ENCODE measurements at regions not wholly inside any gene's neighbourhood (a gene's known extent, or its start where the extent isn't known, plus 50 kb on each side); places are given as distances from the start of the nearest gene placed in this dataset.

GRCh38 chr5:91441082-91441481 lies 58.0 kb upstream of the ARRDC3 start:
- intact Hi-C loops (cut with micrococcal nuclease; ENCODE audit: unreplicated experiment), result no loop called here
- POLR2A ChIA-PET, result interaction anchor here (0.7 to 0.9 kb wide), 2 partner anchors 22 to 23 kb away, joined by 3 read pairs; no protein-coding TSS in a partner anchor
- no peak for DNase-seq (ENCODE audit: low spot score)

GRCh38 chr5:91438871-91439270 lies 55.8 kb upstream of the ARRDC3 start:
- no peak overlapping the region for H3K4me3 ChIP-seq (ENCODE audit: low read depth, low read length, poor library complexity, severe bottlenecking)
- ChIA-PET CTCF (ENCODE audit: unreplicated experiment) (no interaction called here), POLR2A (no interaction called here)
- TF ChIP-seq CTCF (conservative IDR thresholded peaks at IDR 0.05; ENCODE audit: low read length), result no peak
- no peak for TF ChIP-seq EZH2phosphoT487 (IDR thresholded peaks at IDR 0.05; ENCODE audit: borderline replicate concordance, low read depth, low read length)
- no peaks in the 10 kb centered on the region for H3K36me3 ChIP-seq (ENCODE audit: insufficient read depth, low read length)
- no peaks in the 10 kb centered on the region for H3K4me1 ChIP-seq (ENCODE audit: insufficient read depth, low read length, poor library complexity, severe bottlenecking)
- no peaks in the 10 kb centered on the region for H3K79me2 ChIP-seq (ENCODE audit: insufficient read depth, low read depth, low read length)
- H2AFZ ChIP-seq (ENCODE audit: low read length), result no peak overlapping the region
- H3K9me2 ChIP-seq (ENCODE audit: insufficient read depth, low read length), result no peaks in the 10 kb centered on the region
- intact Hi-C loops (cut with micrococcal nuclease; ENCODE audit: unreplicated experiment), result no loop called here
- DNase-seq (ENCODE audit: low spot score), result no peak
- H4K20me1 ChIP-seq (ENCODE audit: insufficient read depth, low read length), result no peaks in the 10 kb centered on the region
- H3K9me3 ChIP-seq (ENCODE audit: low read length), result no peaks in the 10 kb centered on the region
- no TSS peak for BruUV-seq (replicated peaks)
- no peak overlapping the region for H3K4me2 ChIP-seq (ENCODE audit: low read length)
- H3K27ac ChIP-seq (ENCODE audit: low read depth, low read length, poor library complexity, severe bottlenecking), result no peak overlapping the region

More at GRCh38 chr5:91441082-91441481, 58.0 kb upstream of the ARRDC3 start:
- Histone ChIP-seq H3K79me2 (ENCODE audit: insufficient read depth, low read depth, low read length) (no peaks in the 10 kb centered on the region), H3K4me1 (ENCODE audit: insufficient read depth, low read length, poor library complexity, severe bottlenecking) (no peaks in the 10 kb centered on the region), H3K9me2 (ENCODE audit: insufficient read depth, low read length) (no peaks in the 10 kb centered on the region), H4K20me1 (ENCODE audit: insufficient read depth, low read length) (no peaks in the 10 kb centered on the region), H3K36me3 (ENCODE audit: insufficient read depth, low read length) (no peaks in the 10 kb centered on the region), H3K4me2 (ENCODE audit: low read length) (no peak overlapping the region), H3K9me3 (ENCODE audit: low read length) (no peaks in the 10 kb centered on the region), H3K4me3 (ENCODE audit: low read depth, low read length, poor library complexity, severe bottlenecking) (no peak overlapping the region), H3K27ac (ENCODE audit: low read depth, low read length, poor library complexity, severe bottlenecking) (no peak overlapping the region), H2AFZ (ENCODE audit: low read length) (no peak overlapping the region)
- TF ChIP-seq EZH2phosphoT487 (IDR thresholded peaks at IDR 0.05; ENCODE audit: borderline replicate concordance, low read depth, low read length) (no peak), CTCF (conservative IDR thresholded peaks at IDR 0.05; ENCODE audit: low read length) (no peak)
- CTCF ChIA-PET (ENCODE audit: unreplicated experiment), result no interaction called here
- BruUV-seq (replicated peaks), result no TSS peak

GRCh38 chr5:91436241-91436640 lies 53.1 kb upstream of the ARRDC3 start:
- no peak overlapping the region for H2AFZ ChIP-seq (ENCODE audit: low read length)
- no peak overlapping the region for H3K27ac ChIP-seq (ENCODE audit: low read depth, low read length, poor library complexity, severe bottlenecking)
- H3K36me3 ChIP-seq (ENCODE audit: insufficient read depth, low read length), result no peaks in the 10 kb centered on the region
- intact Hi-C loops (cut with micrococcal nuclease; ENCODE audit: unreplicated experiment), result no loop called here
- H3K79me2 ChIP-seq (ENCODE audit: insufficient read depth, low read depth, low read length), result no peaks in the 10 kb centered on the region
- H3K4me1 ChIP-seq (ENCODE audit: insufficient read depth, low read length, poor library complexity, severe bottlenecking), result no peaks in the 10 kb centered on the region
- H4K20me1 ChIP-seq (ENCODE audit: insufficient read depth, low read length), result no peaks in the 10 kb centered on the region
- no peak for DNase-seq (ENCODE audit: low spot score)
- ChIA-PET CTCF (ENCODE audit: unreplicated experiment) (no interaction called here), POLR2A (no interaction called here)
- no TSS peak for BruUV-seq (replicated peaks)
- no peak overlapping the region for H3K4me3 ChIP-seq (ENCODE audit: low read depth, low read length, poor library complexity, severe bottlenecking)
- H3K4me2 ChIP-seq (ENCODE audit: low read length), result no peak overlapping the region
- H3K9me2 ChIP-seq (ENCODE audit: insufficient read depth, low read length), result no peaks in the 10 kb centered on the region
- TF ChIP-seq CTCF (conservative IDR thresholded peaks at IDR 0.05; ENCODE audit: low read length) (no peak), EZH2phosphoT487 (IDR thresholded peaks at IDR 0.05; ENCODE audit: borderline replicate concordance, low read depth, low read length) (no peak)
- no peaks in the 10 kb centered on the region for H3K9me3 ChIP-seq (ENCODE audit: low read length)

All from OCI-LY7 (cell line).